HL-60 (cell line): ENCODE measurements at regions not wholly inside any gene's neighbourhood (a gene's known extent, or its start where the extent isn't known, plus 50 kb on each side); places are given as distances from the start of the nearest gene placed in this dataset.
"Not testable (repeated sequence)": the region's sequence is repeated elsewhere in the genome, so short reads cannot be mapped to it uniquely, and the experiment has no call there.

ENCODE experiments used
- CTCF ChIP-seq: IDR thresholded peaks from one replicate; pipeline ENCODE4 v1.5.1; 2011; ENCODE audit warnings: low read length, control low read depth, inconsistent platforms; ENCODE audit not compliant: insufficient read depth
- GABPA ChIP-seq: IDR thresholded peaks from 2 replicates; pipeline ENCODE4 v1.6.1; 2012; ENCODE audit warnings: low read depth
- REST ChIP-seq: IDR thresholded peaks from 2 replicates; pipeline ENCODE4 v1.6.1; 2012; ENCODE audit warnings: low read depth; ENCODE audit not compliant: insufficient replicate concordance

- not testable (repeated sequence) for TF ChIP-seq REST, CTCF, GABPA
Measured at GRCh38 chr5:121106721-121107690, 642.9 kb downstream of the PRR16 start.
